A549 (cell line): ENCODE measurements at regions not wholly inside any gene's neighbourhood (a gene's known extent, or its start where the extent isn't known, plus 50 kb on each side); places are given as distances from the start of the nearest gene placed in this dataset.

Experiments used
- ATAC-seq, 2 experiments: fragments of 200-7000 bp in 1 of 2; fragments of >200 bp in 1 of 2; cut with Nextera tagmentation in 1 of 2; cut with Tn5 transposase in 1 of 2; 3 replicates each; pipeline versions ENCODE4 v1.8.0 to v1.9.1; 2018 to 2020; ENCODE audit warnings: mild to moderate bottlenecking in 1 of 2, moderate library complexity in 1 of 2
- CTCF ChIA-PET: fragments of 300-600 bp; sonication (Branson Sonifier 250); formaldehyde crosslinking; extraction: SDS; loops from one replicate; lab custom pipeline; 2021; ENCODE audit warnings: antibody characterized with exemption, inconsistent platforms; lab: Yijun Ruan, JAX
- POLR2A ChIA-PET: fragments of 350-600 bp; formaldehyde crosslinking; extraction: SDS; loops from one replicate; lab custom pipeline; 2021; ENCODE audit warnings: antibody characterized with exemption, inconsistent platforms; lab: Yijun Ruan, JAX
- DNase-seq, 2 experiments: peaks; one replicate each; pipeline versions ENCODE4 v3.0.0 to v3.0.0-alpha.2; 2011 to 2016; ENCODE audit warnings: low read depth in 1 of 2, low spot score in 1 of 2
- FAIRE-seq: peaks from 2 replicates; lab custom pipeline; 2011; peaks lifted over from hg19 to GRCh38; lab: Jason Lieb, UNC
- H3K27ac ChIP-seq, 2 experiments: fragments of >200 bp; sonication (Bioruptor Twin); formaldehyde crosslinking; 3 replicates each; pipeline ENCODE4 v1.5.1; 2016 to 2017
- H3K4me1 ChIP-seq: fragments of >200 bp; sonication (Bioruptor Twin); formaldehyde crosslinking; 3 replicates; pipeline ENCODE4 v1.6.1; 2016
- H3K4me2 ChIP-seq: fragments of >200 bp; sonication (Bioruptor Twin); formaldehyde crosslinking; 3 replicates; pipeline ENCODE4 v1.6.1; 2016
- H3K4me3 ChIP-seq: fragments of >200 bp; sonication (Bioruptor Twin); formaldehyde crosslinking; 3 replicates; pipeline ENCODE4 v1.5.1; 2016
- H3K9me3 ChIP-seq: fragments of >200 bp; sonication (Bioruptor Twin); formaldehyde crosslinking; 3 replicates; pipeline ENCODE4 v1.6.1; 2016
- CBX8 ChIP-seq: fragments of 200-600 bp; sonication (generic); IDR thresholded peaks from 2 replicates; pipeline ENCODE4 v1.6.1; 2016
- CEBPB ChIP-seq, 2 experiments: fragments of >200 bp in 1 of 2; sonication (Bioruptor Twin) in 1 of 2; formaldehyde crosslinking in 1 of 2; IDR thresholded peaks; 2 replicates each; pipeline ENCODE4 v1.6.1; 2012 to 2016
- CHD4 ChIP-seq: fragments of 200-600 bp; sonication (generic); IDR thresholded peaks from 2 replicates; pipeline ENCODE4 v1.6.1; 2016; ENCODE audit warnings: antibody characterized with exemption, mild to moderate bottlenecking, borderline replicate concordance
- CTCF ChIP-seq: fragments of >200 bp; sonication (Bioruptor Twin); formaldehyde crosslinking; IDR thresholded peaks from 3 replicates; pipeline ENCODE4 v1.5.1; 2016
- ELK1 ChIP-seq: fragments of 150-350 bp; IDR thresholded peaks from 2 replicates; pipeline ENCODE4 v1.6.1; 2014; ENCODE audit warnings: low read depth, mild to moderate bottlenecking, low read length
- FOXS1 ChIP-seq: fragments of 250-450 bp; sonication (Bioruptor Pico); IDR thresholded peaks from 2 replicates; pipeline ENCODE4 v1.5.0; 2020; ENCODE audit warnings: mild to moderate bottlenecking, moderate library complexity
- GATA3 ChIP-seq: IDR thresholded peaks from 2 replicates; pipeline ENCODE4 v1.6.1; 2012; ENCODE audit warnings: borderline replicate concordance
- HDAC2 ChIP-seq: fragments of 200-600 bp; sonication (generic); IDR thresholded peaks from 2 replicates; pipeline ENCODE4 v1.6.1; 2016
- NPAS2 ChIP-seq: fragments of 250-450 bp; sonication (Bioruptor Pico); IDR thresholded peaks from 2 replicates; pipeline ENCODE4 v1.8.0; 2022; ENCODE audit warnings: mild to moderate bottlenecking, moderate library complexity, borderline replicate concordance
- RAD21 ChIP-seq, 2 experiments: fragments of >200 bp in 1 of 2; sonication (Bioruptor Twin) in 1 of 2; formaldehyde crosslinking in 1 of 2; IDR thresholded peaks in 1 of 2; conservative IDR thresholded peaks in 1 of 2; 2 replicates in 1 of 2; 3 replicates in 1 of 2; pipeline ENCODE4 v1.6.1; 2012 to 2018; ENCODE audit warnings: inconsistent platforms in 1 of 2
- RCOR1 ChIP-seq: fragments of 150-350 bp; IDR thresholded peaks from 2 replicates; pipeline ENCODE4 v1.6.1; 2014; ENCODE audit warnings: antibody characterized with exemption, low read length, low read depth
- REST ChIP-seq: fragments of 200-600 bp; sonication (generic); IDR thresholded peaks from 2 replicates; pipeline ENCODE4 v1.6.1; 2016; ENCODE audit warnings: antibody characterized with exemption, mild to moderate bottlenecking, moderate library complexity
- SMC3 ChIP-seq: fragments of >200 bp; sonication (Bioruptor Twin); formaldehyde crosslinking; IDR thresholded peaks from 3 replicates; pipeline ENCODE4 v1.6.1; 2018; ENCODE audit warnings: inconsistent platforms
- USF2 ChIP-seq: fragments of 450-650 bp; IDR thresholded peaks from 2 replicates; pipeline ENCODE4 v1.6.1; 2014; ENCODE audit warnings: antibody characterized with exemption
- ZC3H11A ChIP-seq: fragments of 450-650 bp; IDR thresholded peaks from 2 replicates; pipeline ENCODE4 v1.6.1; 2014; ENCODE audit warnings: antibody characterized with exemption, mild to moderate bottlenecking
- ZFP36 ChIP-seq: fragments of 450-650 bp; IDR thresholded peaks from 2 replicates; pipeline ENCODE4 v1.6.1; 2014; ENCODE audit warnings: borderline replicate concordance; ENCODE audit not compliant: partially characterized antibody
- ZSCAN20 ChIP-seq: fragments of 250-450 bp; sonication (Bioruptor Pico); IDR thresholded peaks from 2 replicates; pipeline ENCODE4 v1.8.0; 2022; ENCODE audit warnings: mild to moderate bottlenecking, moderate library complexity
- WGBS: methylation state at CpG from one replicate; pipeline ENCODE4 v1.1.6; 2017; ENCODE audit errors: missing lambda C conversion rate; 5-methylcytosine and 5-hydroxymethylcytosine counted together

- DNase-seq (peak; percentile 80 to 85), FAIRE-seq (peak; percentile 99), ATAC-seq (peak; percentile 95 to 98)
- peaks cover 11% of the 10 kb centered on the region for H3K4me1 ChIP-seq
- peak overlapping the region; percentile 61 for H3K4me2 ChIP-seq
- H3K9me3 ChIP-seq: no peaks in the 10 kb centered on the region
- H3K27ac ChIP-seq: no peak overlapping the region
- POLR2A ChIA-PET: interaction anchor here (0.8 kb wide), 1 partner anchor 12 kb away, joined by 3 read pairs; no protein-coding TSS in a partner anchor
- H3K4me3 ChIP-seq: no peak overlapping the region
- TF ChIP-seq GATA3: no peak
- TF ChIP-seq SMC3: peak; percentile 70
- TF ChIP-seq CTCF: peak; percentile 88
- no peak for TF ChIP-seq USF2
- peak; percentile 87 to 91 for TF ChIP-seq RAD21 (conservative IDR thresholded peaks at IDR 0.05 in 1 of 2, IDR thresholded peaks at IDR 0.05 in 1 of 2)
- WGBS: 20% methylated on average over 15 of the region's 15 CpGs
- CTCF ChIA-PET: interaction anchor here (0.6 to 12.8 kb wide), 80 partner anchors 8 to 951 kb away, joined by 3 to 179 read pairs (median 4); no protein-coding TSS in a partner anchor
Measured at GRCh38 chr20:1764136-1765033, 106.8 kb upstream of the SIRPG start.

- 46% methylated on average over 5 of the region's 5 CpGs for WGBS
- no peak for FAIRE-seq
Measured at GRCh38 chr20:1761598-1761997, 104.0 kb upstream of the SIRPG start.

More at GRCh38 chr20:1761598-1761997, 104.0 kb upstream of the SIRPG start:
- Histone ChIP-seq H3K4me2 (peak overlapping the region; percentile 34), H3K27ac (0 out of 6 replicates have a peak overlapping the region, but pooled peaks of 1 of the 2 experiments have one; percentile 13), H3K4me1 (peaks cover 11% of the 10 kb centered on the region), H3K9me3 (no peaks in the 10 kb centered on the region), H3K4me3 (no peak overlapping the region)
- no peak for ATAC-seq
- CTCF ChIA-PET: interaction anchor here (0.6 to 12.8 kb wide), 2 partner anchors 16 to 1166 kb away, joined by 3 to 179 read pairs; no protein-coding TSS in a partner anchor
- POLR2A ChIA-PET: no interaction called here
- DNase-seq: no peak
- no peak for TF ChIP-seq NPAS2 (CRISPR knock-in tag)
- no peak for TF ChIP-seq CEBPB (IDR thresholded peaks at IDR 0.05)
- TF ChIP-seq CBX8: no peak
- no peak for TF ChIP-seq REST
- TF ChIP-seq ZC3H11A: no peak
- no peak for TF ChIP-seq HDAC2
- TF ChIP-seq FOXS1 (CRISPR knock-in tag): no peak
- no peak for TF ChIP-seq ZFP36
- TF ChIP-seq ZSCAN20: no peak
- no peak for TF ChIP-seq RAD21 (conservative IDR thresholded peaks at IDR 0.05 in 1 of 2, IDR thresholded peaks at IDR 0.05 in 1 of 2)
- no peak for TF ChIP-seq RCOR1
- no peak for TF ChIP-seq ELK1
- no peak for TF ChIP-seq CHD4
